GM20431 (cell line): ENCODE measurements at regions not wholly inside any gene's neighbourhood (a gene's known extent, or its start where the extent isn't known, plus 50 kb on each side); places are given as distances from the start of the nearest gene placed in this dataset.
"Not testable (repeated sequence)": the region's sequence is repeated elsewhere in the genome, so short reads cannot be mapped to it uniquely, and the experiment has no call there.

Experiments used
- in situ Hi-C: fragments of 300-500 bp; cut with MseI, MboI; formaldehyde crosslinking; loops from one replicate; pipeline ENCODE4 v1.15.0; 2020; ENCODE audit warnings: low sequenced_read_pairs; ENCODE audit not compliant: unreplicated experiment

GRCh38 chr15:66968806-66969596, 96.4 kb upstream of the SMAD3 start:
- in situ Hi-C loops, result no loop called here

GRCh38 chr15:66974131-66974530, 91.3 kb upstream of the SMAD3 start:
- in situ Hi-C loops, result not testable (repeated sequence)

GRCh38 chr15:66976106-66976640, 89.2 kb upstream of the SMAD3 start:
- in situ Hi-C loops, result not testable (repeated sequence)

- in situ Hi-C loops, result not testable (repeated sequence)
Observed at GRCh38 chr15:66980326-66980725, 85.1 kb upstream of the SMAD3 start.

GRCh38 chr15:66981771-66982170, 83.6 kb upstream of the SMAD3 start:
- in situ Hi-C loops, result no loop called here

GRCh38 chr15:66982250-66982649, 83.2 kb upstream of the SMAD3 start:
- in situ Hi-C loops, result no loop called here

GRCh38 chr15:66982816-66983215, 82.6 kb upstream of the SMAD3 start:
- in situ Hi-C loops, result no loop called here

GRCh38 chr15:66985653-66986052, 79.7 kb upstream of the SMAD3 start:
- in situ Hi-C loops, result no loop called here

GRCh38 chr15:66986951-66987350, 78.5 kb upstream of the SMAD3 start:
- in situ Hi-C loops, result no loop called here

- in situ Hi-C loops, result no loop called here
Observed at GRCh38 chr15:66993090-66993489, 72.3 kb upstream of the SMAD3 start.

GRCh38 chr15:66993874-66994696, 71.3 kb upstream of the SMAD3 start:
- in situ Hi-C loops, result no loop called here

GRCh38 chr15:66994927-66995656, 70.3 kb upstream of the SMAD3 start:
- in situ Hi-C loops, result no loop called here

- in situ Hi-C loops, result no loop called here
Observed at GRCh38 chr15:66996094-66996493, 69.3 kb upstream of the SMAD3 start.

GRCh38 chr15:66997212-66997611, 68.2 kb upstream of the SMAD3 start:
- in situ Hi-C loops, result no loop called here

GRCh38 chr15:66998234-66998633, 67.2 kb upstream of the SMAD3 start:
- in situ Hi-C loops, result not testable (repeated sequence)

GRCh38 chr15:66999046-66999968, 66.1 kb upstream of the SMAD3 start:
- in situ Hi-C loops, result no loop called here

- in situ Hi-C loops, result no loop called here
Observed at GRCh38 chr15:67000896-67001295, 64.5 kb upstream of the SMAD3 start.

- in situ Hi-C loops, result no loop called here
Observed at GRCh38 chr15:67002368-67002767, 63.0 kb upstream of the SMAD3 start.

- in situ Hi-C loops, result no loop called here
Observed at GRCh38 chr15:67003586-67003985, 61.8 kb upstream of the SMAD3 start.
